ENCODE measurements at regions not wholly inside any gene's neighbourhood (a gene's known extent, or its start where the extent isn't known, plus 50 kb on each side); places are given as distances from the start of the nearest gene placed in this dataset.
A peak's percentile ranks its signal among the peaks of the same experiment; 100 is the strongest.
"Not testable (repeated sequence)": the region's sequence is repeated elsewhere in the genome, so short reads cannot be mapped to it uniquely, and the experiment has no call there.

GRCh38 chr2:7609556-7609955 is 692.3 kb downstream of the RNF144A start:
- DNase-seq, result no peak

GRCh38 chr2:7609974-7610373 is 692.8 kb downstream of the RNF144A start:
- DNase-seq, result peak in 1 of 2 experiments; percentile 68

GRCh38 chr2:7611750-7612149 is 694.5 kb downstream of the RNF144A start:
- no peak for DNase-seq

GRCh38 chr2:7612969-7613368 is 695.8 kb downstream of the RNF144A start:
- no peak for DNase-seq

- DNase-seq, result no peak
Observed at GRCh38 chr2:7613831-7614230, 696.6 kb downstream of the RNF144A start.

GRCh38 chr2:7618031-7618430 is 700.8 kb downstream of the RNF144A start:
- no peak for DNase-seq

- no peak for DNase-seq
Observed at GRCh38 chr2:7619203-7619970, 702.2 kb downstream of the RNF144A start.

GRCh38 chr2:7620255-7620654 is 703.0 kb downstream of the RNF144A start:
- no peak for DNase-seq

GRCh38 chr2:7621018-7621814 is 704.0 kb downstream of the RNF144A start:
- no peak for DNase-seq

GRCh38 chr2:7625392-7626138 is 708.4 kb downstream of the RNF144A start:
- DNase-seq, result no peak

- DNase-seq, result no peak
Observed at GRCh38 chr2:7626139-7626537, 708.9 kb downstream of the RNF144A start.

GRCh38 chr2:7627583-7627982 is 710.4 kb downstream of the RNF144A start:
- no peak for DNase-seq

GRCh38 chr2:7632420-7632819 is 715.2 kb downstream of the RNF144A start:
- no peak for DNase-seq

- peak; percentile 95 to 98 for DNase-seq
Observed at GRCh38 chr2:7633566-7634153, 716.4 kb downstream of the RNF144A start.

GRCh38 chr2:7634409-7634808 is 717.2 kb downstream of the RNF144A start:
- DNase-seq, result peak; percentile 33 to 79

GRCh38 chr2:7639476-7639875 is 722.3 kb downstream of the RNF144A start:
- DNase-seq, result no peak

GRCh38 chr2:7641272-7641671 is 724.1 kb downstream of the RNF144A start:
- not testable (repeated sequence) for DNase-seq

- no peak for DNase-seq
Observed at GRCh38 chr2:7646024-7646423, 728.8 kb downstream of the RNF144A start.

- DNase-seq, result no peak
Observed at GRCh38 chr2:7646661-7647060, 729.4 kb downstream of the RNF144A start.

- DNase-seq, result no peak
Observed at GRCh38 chr2:7648221-7648795, 731.1 kb downstream of the RNF144A start.

- DNase-seq, result no peak
Observed at GRCh38 chr2:7649461-7650228, 732.4 kb downstream of the RNF144A start.

- no peak for DNase-seq
Observed at GRCh38 chr2:7653617-7654016, 736.4 kb downstream of the RNF144A start.
